GM21737 (cell line): ENCODE measurements at regions not wholly inside any gene's neighbourhood (a gene's known extent, or its start where the extent isn't known, plus 50 kb on each side); places are given as distances from the start of the nearest gene placed in this dataset.

Experiments used
- ATAC-seq: cut with Tn5 transposase; IDR thresholded peaks from one replicate; pipeline ENCODE4 v1.9.1; 2021; ENCODE audit warnings: mild to moderate bottlenecking, moderate library complexity; ENCODE audit not compliant: unreplicated experiment

- ATAC-seq = no peak
These were observed 125.9 kb upstream of the ANKRD55 start for GRCh38 chr5:56358703-56359681.

- ATAC-seq = no peak
These were observed 124.9 kb upstream of the ANKRD55 start for GRCh38 chr5:56358046-56358445.

GRCh38 chr5:56357426-56357825 is 124.3 kb upstream of the ANKRD55 start:
- ATAC-seq = no peak

DNA sequence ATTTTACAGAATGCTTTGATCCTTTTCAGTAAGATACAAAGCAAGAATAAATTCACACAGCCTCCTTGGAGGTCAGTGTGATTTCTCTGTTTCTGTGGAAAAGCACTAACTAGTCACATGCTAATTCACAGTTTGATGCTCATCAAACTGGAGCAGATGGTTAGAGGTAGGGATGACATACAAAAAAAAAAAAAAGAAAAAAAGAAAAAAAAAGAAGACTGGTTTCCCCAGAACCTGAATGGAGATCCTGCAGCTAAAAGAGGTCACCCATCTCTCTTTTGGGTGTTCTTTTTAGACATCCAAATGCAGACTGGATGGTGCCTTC is 123.7 kb upstream of the ANKRD55 start:
- no peak for ATAC-seq

GRCh38 chr5:56356121-56356835 is 123.1 kb upstream of the ANKRD55 start:
- no peak for ATAC-seq

- no peak for ATAC-seq
These were observed 121.7 kb upstream of the ANKRD55 start for GRCh38 chr5:56354836-56355235.

GRCh38 chr5:56352808-56353590 is 119.9 kb upstream of the ANKRD55 start:
- ATAC-seq = no peak

- no peak for ATAC-seq
These were observed 117.6 kb upstream of the ANKRD55 start for GRCh38 chr5:56350597-56351170.

DNA sequence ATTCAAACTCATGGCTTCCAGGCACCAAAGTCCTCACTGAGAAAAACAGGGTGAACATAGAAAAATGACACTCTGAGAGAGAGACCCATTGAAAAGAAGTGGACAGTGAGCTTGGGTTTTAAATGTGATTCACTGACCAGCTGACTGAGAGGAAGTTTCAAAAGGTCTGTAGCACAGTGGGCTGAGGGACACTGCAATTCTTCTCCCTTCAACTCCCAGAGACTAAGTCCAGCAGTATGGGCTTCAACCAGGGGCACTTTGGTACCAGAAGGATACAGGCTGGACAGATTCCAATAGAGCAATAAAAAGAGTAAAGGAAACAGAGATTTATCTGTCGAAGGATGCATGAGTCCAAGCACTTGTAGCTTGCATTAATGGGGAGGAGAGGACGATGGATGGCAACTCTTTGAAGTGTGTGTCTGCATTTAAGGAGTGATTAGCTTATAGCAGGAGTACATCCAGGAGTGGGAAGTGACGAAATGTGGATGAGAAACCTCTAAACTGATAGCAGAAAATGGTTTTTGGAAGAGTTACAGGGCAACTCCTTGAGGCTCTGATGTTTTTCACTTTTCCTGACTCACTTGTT is 117.0 kb upstream of the ANKRD55 start:
- ATAC-seq = no peak

DNA sequence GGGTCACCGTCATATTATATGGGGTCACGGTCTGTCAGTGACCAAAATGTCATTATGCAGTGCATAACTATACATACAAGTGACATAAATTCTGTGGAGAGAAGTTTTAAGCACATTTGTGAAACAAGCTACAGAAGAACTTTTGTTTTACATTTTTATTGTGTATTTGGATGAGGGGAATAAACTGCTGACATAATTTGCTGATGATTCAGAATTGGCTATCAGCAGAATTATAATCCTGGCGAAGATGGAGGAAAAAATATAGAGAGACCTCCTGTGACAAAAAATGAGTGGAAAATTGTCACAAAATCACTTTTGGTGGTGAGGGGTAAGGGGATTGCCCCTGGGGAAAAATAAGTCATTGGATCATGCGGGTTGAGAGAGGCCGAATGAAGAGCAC is 116.3 kb upstream of the ANKRD55 start:
- no peak for ATAC-seq

GRCh38 chr5:56346741-56347535 is 113.8 kb upstream of the ANKRD55 start:
- no peak for ATAC-seq

DNA sequence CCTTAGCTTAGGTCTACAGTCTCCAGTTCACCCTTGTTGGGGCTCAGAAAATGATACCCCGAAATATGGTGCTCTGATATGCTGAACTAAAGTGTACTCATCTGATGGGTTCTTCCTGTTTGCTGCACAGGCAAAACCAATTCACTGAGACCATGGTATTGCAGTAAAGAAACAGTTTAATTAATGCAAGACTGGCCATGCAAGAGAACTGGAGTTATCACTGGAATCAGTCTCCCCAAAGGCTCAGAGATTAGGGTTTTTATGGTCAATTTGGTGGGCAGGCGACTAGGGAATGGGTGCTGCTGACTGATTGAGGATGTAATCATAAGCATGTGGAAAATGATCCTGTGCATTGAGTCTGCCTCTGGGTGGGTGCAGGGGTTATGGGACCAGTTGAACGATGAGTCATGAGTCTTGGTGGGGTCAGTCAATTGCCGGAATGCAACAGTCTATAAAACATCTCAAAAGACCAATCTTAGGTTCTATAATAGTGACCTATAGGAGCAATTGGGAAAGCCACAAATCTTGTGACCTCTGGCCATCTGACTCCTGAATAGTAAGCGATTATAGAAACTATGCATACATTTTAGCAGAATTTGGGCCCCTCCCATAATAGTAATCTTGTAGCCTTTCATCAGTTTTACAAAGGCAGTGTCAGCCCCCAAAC is 113.0 kb upstream of the ANKRD55 start:
- no peak for ATAC-seq

- no peak for ATAC-seq
These were observed 112.2 kb upstream of the ANKRD55 start for GRCh38 chr5:56345352-56345751.

DNA sequence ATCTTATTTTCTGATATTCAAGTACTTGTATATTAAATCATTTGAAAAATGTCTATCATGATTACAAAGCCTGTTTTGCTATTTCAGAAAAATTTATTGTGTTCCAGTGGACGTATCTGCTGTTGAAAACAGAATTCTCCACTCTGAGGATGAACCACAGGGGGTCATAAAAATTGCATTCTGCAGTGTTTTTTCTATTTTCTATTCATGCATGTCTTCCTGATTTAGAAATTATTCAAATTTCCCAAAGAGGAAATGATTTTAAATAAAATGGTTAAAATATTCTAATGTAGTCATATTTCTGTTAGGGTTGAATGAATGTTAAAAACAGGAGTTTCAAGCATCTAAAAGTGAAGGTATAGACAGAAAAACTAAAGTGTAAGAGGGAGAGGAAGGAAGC is 111.5 kb upstream of the ANKRD55 start:
- no peak for ATAC-seq

DNA sequence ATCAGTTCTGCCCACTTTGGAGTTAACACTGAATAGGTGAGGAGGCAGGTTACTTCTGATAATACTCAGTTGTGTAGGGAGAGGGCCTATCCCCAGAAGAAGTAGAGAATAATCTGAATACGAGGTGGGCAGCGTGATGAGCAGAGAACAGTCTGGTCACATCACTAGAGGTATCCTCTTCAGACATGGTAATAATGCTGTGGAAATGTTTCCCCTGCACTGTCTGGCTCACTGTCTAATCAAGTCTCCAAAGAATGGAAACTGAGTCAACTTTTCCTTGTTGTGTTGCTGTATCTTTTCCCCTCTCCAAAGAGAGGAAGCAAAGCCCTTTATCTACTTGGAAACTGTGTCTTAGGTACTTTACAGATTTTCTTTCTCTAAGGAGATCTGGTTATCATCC is 110.9 kb upstream of the ANKRD55 start:
- no peak for ATAC-seq

- ATAC-seq = no peak
These were observed 109.5 kb upstream of the ANKRD55 start for GRCh38 chr5:56342616-56343015.

GRCh38 chr5:56340196-56340980 is 107.3 kb upstream of the ANKRD55 start:
- ATAC-seq = no peak

DNA sequence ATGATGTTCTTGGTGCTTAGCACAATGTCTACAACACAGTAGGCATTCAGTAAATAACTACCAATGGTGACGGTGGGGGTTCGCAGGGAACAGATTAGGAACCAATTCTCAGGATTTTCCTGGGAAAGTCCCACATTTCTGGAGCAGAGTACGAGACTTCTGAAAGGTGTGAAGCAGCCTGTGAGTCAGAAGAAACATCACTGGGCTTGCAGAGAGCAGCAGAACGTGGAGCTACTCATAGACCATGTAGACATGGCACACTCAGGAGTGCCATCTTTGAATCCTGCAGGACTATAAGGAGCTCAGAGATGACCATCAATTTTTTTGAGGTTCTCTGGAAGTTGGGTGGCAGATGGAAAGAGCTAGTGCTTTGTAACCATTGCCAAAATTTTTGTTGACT is 106.6 kb upstream of the ANKRD55 start:
- ATAC-seq = no peak
